Mesenchymal stem cell (in vitro differentiated cells and primary cell): ENCODE measurements at regions not wholly inside any gene's neighbourhood (a gene's known extent, or its start where the extent isn't known, plus 50 kb on each side); places are given as distances from the start of the nearest gene placed in this dataset.
"Not testable (repeated sequence)": the region's sequence is repeated elsewhere in the genome, so short reads cannot be mapped to it uniquely, and the experiment has no call there.

ENCODE experiments used
- DNase-seq: peaks from one replicate; pipeline ENCODE4 v3.0.0-alpha.2; 2013
- H2AFZ ChIP-seq: one replicate; pipeline ENCODE4 v1.6.1; 2013; ENCODE audit warnings: low read depth, mild to moderate bottlenecking, control low read depth, inconsistent platforms, low read length, moderate library complexity
- H2AK5ac ChIP-seq: 2 replicates; pipeline ENCODE4 v1.6.1; 2013; ENCODE audit warnings: low read length, moderate library complexity, mild to moderate bottlenecking, inconsistent platforms; ENCODE audit not compliant: severe bottlenecking
- H2BK120ac ChIP-seq: one replicate; pipeline ENCODE4 v1.6.1; 2013; ENCODE audit warnings: low read depth, mild to moderate bottlenecking, inconsistent platforms, low read length, moderate library complexity
- H2BK12ac ChIP-seq, 2 experiments: one replicate each; pipeline ENCODE4 v1.6.1; 2013; ENCODE audit warnings: inconsistent platforms in 2 of 2, low read length in 2 of 2, mild to moderate bottlenecking in 2 of 2, moderate library complexity in 2 of 2, control low read depth in 1 of 2
- H2BK15ac ChIP-seq: one replicate; pipeline ENCODE4 v1.6.1; 2013; ENCODE audit warnings: mild to moderate bottlenecking, low read depth, inconsistent platforms; ENCODE audit not compliant: poor library complexity, severe bottlenecking
- H2BK5ac ChIP-seq: 2 replicates; pipeline ENCODE4 v1.6.1; 2013; ENCODE audit warnings: low read depth, mild to moderate bottlenecking, low read length, control low read depth, inconsistent platforms; ENCODE audit not compliant: poor library complexity, severe bottlenecking
- H3K14ac ChIP-seq, 2 experiments: one replicate each; pipeline ENCODE4 v1.6.1; 2013; ENCODE audit warnings: inconsistent platforms in 2 of 2, low read length in 2 of 2, control low read depth in 1 of 2, mild to moderate bottlenecking in 1 of 2, moderate library complexity in 1 of 2
- H3K18ac ChIP-seq, 2 experiments: one replicate each; pipeline ENCODE4 v1.6.1; 2013; ENCODE audit warnings: inconsistent platforms in 2 of 2, low read length in 2 of 2, control low read depth in 1 of 2, low read depth in 1 of 2, mild to moderate bottlenecking in 1 of 2
- H3K23ac ChIP-seq, 2 experiments: one replicate each; pipeline ENCODE4 v1.6.1; 2013; ENCODE audit warnings: inconsistent platforms in 2 of 2, low read length in 2 of 2, mild to moderate bottlenecking in 2 of 2, moderate library complexity in 2 of 2, control low read depth in 1 of 2
- H3K27ac ChIP-seq: 2 replicates; pipeline ENCODE4 v1.5.1; 2013; ENCODE audit warnings: mild to moderate bottlenecking, moderate library complexity, low read length, control low read depth, inconsistent platforms; ENCODE audit not compliant: poor library complexity, severe bottlenecking
- H3K27me3 ChIP-seq, 2 experiments: 2 replicates each; pipeline versions ENCODE4 v1.6.1 to v1.7.0; 2013; ENCODE audit warnings: low read length in 2 of 2, mild to moderate bottlenecking in 2 of 2, moderate library complexity in 2 of 2, control low read depth in 1 of 2, inconsistent platforms in 1 of 2; ENCODE audit not compliant: control insufficient read depth in 1 of 2, insufficient read depth in 1 of 2
- H3K36me3 ChIP-seq, 2 experiments: 2 replicates each; pipeline versions ENCODE4 v1.6.1 to v1.7.0; 2013; ENCODE audit warnings: low read length in 2 of 2, control low read depth in 1 of 2, inconsistent platforms in 1 of 2, low read depth in 1 of 2, mild to moderate bottlenecking in 1 of 2; ENCODE audit not compliant: insufficient read depth in 2 of 2, control insufficient read depth in 1 of 2
- H3K4ac ChIP-seq, 2 experiments: one replicate each; pipeline ENCODE4 v1.6.1; 2013; ENCODE audit warnings: inconsistent platforms in 2 of 2, low read length in 2 of 2, mild to moderate bottlenecking in 2 of 2, moderate library complexity in 2 of 2, control low read depth in 1 of 2, low read depth in 1 of 2
- H3K4me1 ChIP-seq: 2 replicates; pipeline ENCODE4 v1.6.1; 2013; ENCODE audit warnings: low read depth, low read length, control low read depth; ENCODE audit not compliant: control insufficient read depth, insufficient read depth
- H3K4me2 ChIP-seq: 2 replicates; pipeline ENCODE4 v1.6.1; 2013; ENCODE audit warnings: low read length, mild to moderate bottlenecking, inconsistent platforms; ENCODE audit not compliant: poor library complexity, severe bottlenecking
- H3K4me3 ChIP-seq, 2 experiments: 2 replicates each; pipeline versions ENCODE4 v1.5.1 to v1.7.0; 2013; ENCODE audit warnings: low read length in 2 of 2, mild to moderate bottlenecking in 2 of 2, control low read depth in 1 of 2, low read depth in 1 of 2; ENCODE audit not compliant: insufficient read depth in 1 of 2
- H3K79me1 ChIP-seq: replicated peaks from 2 replicates; pipeline ENCODE4 v1.6.1; 2013; ENCODE audit warnings: mild to moderate bottlenecking, control low read depth, low read length, inconsistent platforms; ENCODE audit not compliant: poor library complexity, severe bottlenecking
- H3K9ac ChIP-seq: 2 replicates; pipeline ENCODE4 v1.7.0; 2013; ENCODE audit warnings: mild to moderate bottlenecking, low read length, moderate library complexity
- H3K9me3 ChIP-seq: 2 replicates; pipeline ENCODE4 v1.7.0; 2013; ENCODE audit warnings: mild to moderate bottlenecking, low read length; ENCODE audit not compliant: control insufficient read depth
- H4K8ac ChIP-seq: one replicate; pipeline ENCODE4 v1.6.1; 2013; ENCODE audit warnings: inconsistent platforms, mild to moderate bottlenecking, low read length, moderate library complexity
- H4K91ac ChIP-seq: one replicate; pipeline ENCODE4 v1.6.1; 2013; ENCODE audit warnings: mild to moderate bottlenecking, low read length, inconsistent platforms
- WGBS: methylation state at CpG from one replicate; pipeline ENCODE4 v1.1.7; 2013; ENCODE audit warnings: mixed read lengths; 5-methylcytosine and 5-hydroxymethylcytosine counted together

DNA sequence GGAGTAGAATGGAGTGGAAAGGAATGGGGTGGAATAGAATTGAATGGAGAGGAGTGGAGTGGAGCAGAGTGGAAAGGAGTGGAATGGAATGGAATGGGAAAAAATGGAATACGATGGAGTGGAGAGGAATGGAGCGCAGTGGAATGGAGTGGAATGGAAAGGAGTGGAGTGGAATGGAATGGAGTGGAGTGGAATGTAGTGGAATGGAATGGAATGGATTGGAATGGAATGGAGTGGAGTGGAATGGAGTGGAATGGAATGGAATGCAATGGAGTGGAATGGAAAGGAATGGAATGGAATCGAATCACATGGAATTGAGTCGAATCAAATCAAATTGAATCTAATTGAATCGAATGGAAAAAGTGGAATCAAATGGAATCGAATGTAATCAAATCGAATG, 1016.1 kb downstream of the CDY1 start:
- H3K18ac ChIP-seq = no peak overlapping the region
- no peak overlapping the region for H2BK12ac ChIP-seq
- no peaks in the 10 kb centered on the region for H3K79me1 ChIP-seq
- no peak overlapping the region for H2AK5ac ChIP-seq
- H3K4me2 ChIP-seq = no peak overlapping the region
- H3K36me3 ChIP-seq = no peaks in the 10 kb centered on the region
- H3K4ac ChIP-seq = no peak overlapping the region
- H4K8ac ChIP-seq = no peak overlapping the region
- no peak overlapping the region for H2AFZ ChIP-seq
- H3K23ac ChIP-seq = no peak overlapping the region
- H2BK5ac ChIP-seq = no peak overlapping the region
- no peak overlapping the region for H4K91ac ChIP-seq
- H3K4me3 ChIP-seq = no peak overlapping the region
- H3K9ac ChIP-seq = no peak overlapping the region
- WGBS = 76% methylated on average over 7 of the region's 7 CpGs
- H3K27ac ChIP-seq = no peak overlapping the region
- DNase-seq = no peak
- H3K14ac ChIP-seq = no peak overlapping the region
- no peaks in the 10 kb centered on the region for H3K27me3 ChIP-seq
- no peak overlapping the region for H2BK120ac ChIP-seq
- no peaks in the 10 kb centered on the region for H3K4me1 ChIP-seq
- no peak overlapping the region for H2BK15ac ChIP-seq
- no peaks in the 10 kb centered on the region for H3K9me3 ChIP-seq

DNA sequence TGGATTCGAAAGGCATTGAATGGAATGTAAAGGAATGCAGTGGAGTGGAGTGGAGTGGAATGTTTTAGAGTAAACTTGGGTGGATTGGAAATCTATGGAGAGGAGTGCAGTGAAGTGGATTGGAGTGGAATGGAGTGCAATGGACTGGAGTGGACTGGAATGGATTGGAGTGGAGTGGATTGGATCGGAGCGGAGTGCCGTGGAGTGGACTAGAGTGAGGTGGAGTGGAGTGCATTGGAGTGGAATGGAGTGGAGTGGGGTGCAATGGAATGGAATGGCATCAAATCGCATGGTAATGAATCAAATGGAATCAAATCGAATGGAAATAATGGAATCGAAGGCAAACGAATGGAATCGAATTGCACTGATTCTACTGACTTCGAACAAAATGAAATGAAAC, 1023.9 kb downstream of the CDY1 start:
- not testable (repeated sequence) for H3K27me3 ChIP-seq, H2AK5ac ChIP-seq, H3K4ac ChIP-seq

DNA sequence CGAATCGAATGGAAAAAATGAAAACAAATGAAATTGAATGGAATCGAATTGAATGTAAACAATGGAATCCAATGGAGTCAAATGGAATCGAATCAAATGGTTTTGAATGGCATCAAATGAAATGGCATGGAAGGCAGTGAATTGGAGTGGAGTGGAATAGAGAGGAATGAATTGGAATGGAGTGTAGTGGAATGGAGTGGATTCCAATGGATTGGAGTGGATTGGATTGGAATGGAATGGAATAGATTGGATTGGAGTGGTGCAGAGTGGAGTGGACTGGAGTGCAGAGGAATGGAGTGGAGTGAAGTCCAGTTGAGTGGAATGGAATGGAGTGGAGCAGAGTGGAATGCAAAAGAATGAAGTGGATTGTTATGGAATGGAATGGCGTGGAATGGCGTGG, 1026.3 kb downstream of the CDY1 start:
- not testable (repeated sequence) for H3K79me1 ChIP-seq, H3K9ac ChIP-seq, H4K91ac ChIP-seq, H3K4ac ChIP-seq, H4K8ac ChIP-seq, H3K18ac ChIP-seq, H3K23ac ChIP-seq, H2BK12ac ChIP-seq, H3K14ac ChIP-seq, H2AFZ ChIP-seq, H2BK15ac ChIP-seq, H3K9me3 ChIP-seq, H3K27me3 ChIP-seq, H3K4me2 ChIP-seq, H3K27ac ChIP-seq, H3K36me3 ChIP-seq, H2AK5ac ChIP-seq, H2BK120ac ChIP-seq, H2BK5ac ChIP-seq, DNase-seq, H3K4me3 ChIP-seq, H3K4me1 ChIP-seq
- 75% methylated on average over 6 of the region's 6 CpGs for WGBS

More for the DNA sequence above, 1023.9 kb downstream of the CDY1 start:
- not testable (repeated sequence) for H3K4me2 ChIP-seq, H3K79me1 ChIP-seq, H3K9me3 ChIP-seq, DNase-seq, H2BK5ac ChIP-seq, H2AFZ ChIP-seq, H4K91ac ChIP-seq, H3K27ac ChIP-seq, H4K8ac ChIP-seq, H3K23ac ChIP-seq, H2BK12ac ChIP-seq, H3K18ac ChIP-seq, H3K9ac ChIP-seq, H2BK120ac ChIP-seq, H3K4me3 ChIP-seq, H3K4me1 ChIP-seq, H3K36me3 ChIP-seq, H3K14ac ChIP-seq, H2BK15ac ChIP-seq
- WGBS = 81% methylated on average over 10 of the region's 10 CpGs

DNA sequence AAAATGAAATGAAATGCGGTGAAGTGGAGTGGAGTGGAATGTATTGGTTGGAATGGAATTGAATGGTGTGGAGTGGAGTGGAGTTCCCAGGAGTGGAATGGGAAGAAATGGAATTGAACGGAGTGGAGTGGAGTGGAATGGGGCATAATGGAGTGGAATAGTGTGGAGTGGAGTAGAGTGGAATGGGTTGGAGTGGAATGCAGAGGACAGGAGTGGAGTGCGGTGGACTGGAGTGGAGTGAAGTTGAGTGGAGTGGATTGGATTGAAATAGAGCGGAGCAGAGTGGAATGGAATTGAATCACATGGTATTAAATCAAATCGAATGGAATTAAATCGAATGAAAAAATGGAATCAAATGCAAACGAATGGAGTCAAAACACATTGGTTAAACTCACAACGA, 1042.3 kb downstream of the CDY1 start:
- not testable (repeated sequence) for H2BK15ac ChIP-seq, H3K27ac ChIP-seq, H2AFZ ChIP-seq, H3K79me1 ChIP-seq, H3K4me1 ChIP-seq, H3K9ac ChIP-seq, H3K23ac ChIP-seq, H4K91ac ChIP-seq, H2AK5ac ChIP-seq, DNase-seq, H3K4ac ChIP-seq, H3K18ac ChIP-seq, H2BK5ac ChIP-seq, H2BK12ac ChIP-seq, H3K4me3 ChIP-seq, H3K4me2 ChIP-seq, H3K27me3 ChIP-seq, H2BK120ac ChIP-seq, H3K14ac ChIP-seq, H4K8ac ChIP-seq, H3K36me3 ChIP-seq, H3K9me3 ChIP-seq
- WGBS = 76% methylated on average over 8 of the region's 8 CpGs
